Activated naive CD8-positive, alpha-beta T cell treated with anti-CD3 and anti-CD28 coated beads, Interleukin-2, amount 10 ng/mL, durations not matched to agents 7 days and 5 days (primary cell): ENCODE measurements at regions not wholly inside any gene's neighbourhood (a gene's known extent, or its start where the extent isn't known, plus 50 kb on each side); places are given as distances from the start of the nearest gene placed in this dataset.
"Not testable (repeated sequence)": the region's sequence is repeated elsewhere in the genome, so short reads cannot be mapped to it uniquely, and the experiment has no call there.

Source experiments
- ATAC-seq: fragments of 150-1000 bp; cut with Tn5 transposase; one replicate; pipeline ENCODE4 v1.10.0; 2021; ENCODE audit warnings: low read depth, moderate library complexity
- POLR2A ChIA-PET: fragments of 350-600 bp; sonication (Branson Sonifier 250); formaldehyde crosslinking; loops from one replicate; lab custom pipeline; 2021; ENCODE audit warnings: antibody characterized with exemption; lab: Charles Lee
- DNase-seq: peaks from one replicate; pipeline ENCODE4 v3.0.0; 2021
- H3K27ac Mint-ChIP-seq: one replicate; pipeline ENCODE4 v1.8.0; 2022; ENCODE audit warnings: mild to moderate bottlenecking, mixed read lengths
- H3K27me3 Mint-ChIP-seq: one replicate; pipeline ENCODE4 v1.8.0; 2022; ENCODE audit warnings: mild to moderate bottlenecking, moderate library complexity, mixed read lengths
- H3K36me3 Mint-ChIP-seq: one replicate; pipeline ENCODE4 v1.8.0; 2021; ENCODE audit warnings: mild to moderate bottlenecking, mixed read lengths
- H3K4me1 Mint-ChIP-seq: one replicate; pipeline ENCODE4 v1.8.0; 2021; ENCODE audit warnings: mixed read lengths
- H3K4me3 Mint-ChIP-seq: one replicate; pipeline ENCODE4 v1.8.0; 2022; ENCODE audit warnings: mild to moderate bottlenecking, moderate library complexity, mixed read lengths
- H3K9me3 Mint-ChIP-seq: one replicate; pipeline ENCODE4 v1.8.0; 2021; ENCODE audit warnings: mixed read lengths

- DNase-seq (no peak), ATAC-seq (no peak)
- no peak overlapping the region for H3K4me3 Mint-ChIP-seq
- H3K27me3 Mint-ChIP-seq, result no peaks in the 10 kb centered on the region
- peaks cover 3% of the 10 kb centered on the region for H3K9me3 Mint-ChIP-seq
- no peak overlapping the region for H3K27ac Mint-ChIP-seq
- no peaks in the 10 kb centered on the region for H3K4me1 Mint-ChIP-seq
- no peaks in the 10 kb centered on the region for H3K36me3 Mint-ChIP-seq
- POLR2A ChIA-PET, result no interaction called here
These were observed 307.0 kb downstream of the C6orf118 start for GRCh38 chr6:165002358-165002757.

GRCh38 chr6:165001502-165002157, 307.8 kb downstream of the C6orf118 start:
- no peak overlapping the region for H3K4me3 Mint-ChIP-seq
- POLR2A ChIA-PET, result no interaction called here
- ATAC-seq, result no peak
- no peak overlapping the region for H3K27ac Mint-ChIP-seq
- no peaks in the 10 kb centered on the region for H3K4me1 Mint-ChIP-seq
- no peak for DNase-seq
- no peaks in the 10 kb centered on the region for H3K36me3 Mint-ChIP-seq
- H3K9me3 Mint-ChIP-seq, result peaks cover 3% of the 10 kb centered on the region
- no peaks in the 10 kb centered on the region for H3K27me3 Mint-ChIP-seq

GRCh38 chr6:164998297-164998696, 311.1 kb downstream of the C6orf118 start:
- H3K4me1 Mint-ChIP-seq, result no peaks in the 10 kb centered on the region
- H3K27ac Mint-ChIP-seq, result no peak overlapping the region
- H3K27me3 Mint-ChIP-seq, result no peaks in the 10 kb centered on the region
- peaks cover 5% of the 10 kb centered on the region for H3K9me3 Mint-ChIP-seq
- H3K36me3 Mint-ChIP-seq, result no peaks in the 10 kb centered on the region
- no peak for ATAC-seq
- DNase-seq, result no peak
- no peak overlapping the region for H3K4me3 Mint-ChIP-seq
- POLR2A ChIA-PET, result no interaction called here

GRCh38 chr6:164996838-164997237, 312.6 kb downstream of the C6orf118 start:
- Mint-ChIP-seq H3K27me3 (no peaks in the 10 kb centered on the region), H3K36me3 (no peaks in the 10 kb centered on the region)

GRCh38 chr6:164991573-164991972, 317.8 kb downstream of the C6orf118 start:
- POLR2A ChIA-PET, result no interaction called here
- no peaks in the 10 kb centered on the region for H3K36me3 Mint-ChIP-seq
- DNase-seq, result no peak
- no peak overlapping the region for H3K27ac Mint-ChIP-seq
- no peak overlapping the region for H3K4me3 Mint-ChIP-seq
- no peaks in the 10 kb centered on the region for H3K4me1 Mint-ChIP-seq
- H3K27me3 Mint-ChIP-seq, result no peaks in the 10 kb centered on the region
- no peak for ATAC-seq
- peaks cover 5% of the 10 kb centered on the region for H3K9me3 Mint-ChIP-seq

More at GRCh38 chr6:164996838-164997237, 312.6 kb downstream of the C6orf118 start:
- POLR2A ChIA-PET, result no interaction called here
- Mint-ChIP-seq H3K4me3 (no peak overlapping the region), H3K27ac (no peak overlapping the region), H3K4me1 (no peaks in the 10 kb centered on the region), H3K9me3 (peaks cover 5% of the 10 kb centered on the region)
- DNase-seq (no peak), ATAC-seq (no peak)

GRCh38 chr6:164990901-164991300, 318.5 kb downstream of the C6orf118 start:
- H3K4me3 Mint-ChIP-seq, result no peak overlapping the region
- H3K27me3 Mint-ChIP-seq, result no peaks in the 10 kb centered on the region
- H3K4me1 Mint-ChIP-seq, result no peaks in the 10 kb centered on the region
- POLR2A ChIA-PET, result no interaction called here
- no peaks in the 10 kb centered on the region for H3K36me3 Mint-ChIP-seq
- H3K9me3 Mint-ChIP-seq, result peaks cover 5% of the 10 kb centered on the region
- no peak for ATAC-seq
- H3K27ac Mint-ChIP-seq, result no peak overlapping the region
- no peak for DNase-seq

GRCh38 chr6:164982389-164982788, 327.0 kb downstream of the C6orf118 start:
- Mint-ChIP-seq H3K36me3 (no peaks in the 10 kb centered on the region), H3K4me1 (no peaks in the 10 kb centered on the region), H3K4me3 (no peak overlapping the region), H3K27me3 (no peaks in the 10 kb centered on the region), H3K9me3 (peaks cover 6% of the 10 kb centered on the region), H3K27ac (no peak overlapping the region)
- POLR2A ChIA-PET, result no interaction called here
- ATAC-seq, result no peak
- DNase-seq, result no peak

GRCh38 chr6:164967102-164967501, 342.3 kb downstream of the C6orf118 start:
- ATAC-seq, result no peak
- H3K27me3 Mint-ChIP-seq, result no peaks in the 10 kb centered on the region
- no peaks in the 10 kb centered on the region for H3K4me1 Mint-ChIP-seq
- H3K4me3 Mint-ChIP-seq, result no peak overlapping the region
- H3K9me3 Mint-ChIP-seq, result peaks cover 5% of the 10 kb centered on the region
- POLR2A ChIA-PET, result no interaction called here
- H3K36me3 Mint-ChIP-seq, result no peaks in the 10 kb centered on the region
- no peak overlapping the region for H3K27ac Mint-ChIP-seq
- no peak for DNase-seq

GRCh38 chr6:164962805-164963204, 346.6 kb downstream of the C6orf118 start:
- no peak for DNase-seq
- H3K36me3 Mint-ChIP-seq, result no peaks in the 10 kb centered on the region
- H3K9me3 Mint-ChIP-seq, result peaks cover 9% of the 10 kb centered on the region
- no peaks in the 10 kb centered on the region for H3K27me3 Mint-ChIP-seq
- POLR2A ChIA-PET, result no interaction called here
- H3K27ac Mint-ChIP-seq, result no peak overlapping the region
- no peaks in the 10 kb centered on the region for H3K4me1 Mint-ChIP-seq
- no peak for ATAC-seq
- no peak overlapping the region for H3K4me3 Mint-ChIP-seq

GRCh38 chr6:164947164-164947563, 362.2 kb downstream of the C6orf118 start:
- no peak overlapping the region for H3K4me3 Mint-ChIP-seq
- POLR2A ChIA-PET, result no interaction called here
- H3K9me3 Mint-ChIP-seq, result peaks cover 1% of the 10 kb centered on the region
- H3K27me3 Mint-ChIP-seq, result no peaks in the 10 kb centered on the region
- H3K27ac Mint-ChIP-seq, result no peak overlapping the region
- H3K4me1 Mint-ChIP-seq, result no peaks in the 10 kb centered on the region
- ATAC-seq (no peak), DNase-seq (no peak)
- no peaks in the 10 kb centered on the region for H3K36me3 Mint-ChIP-seq

GRCh38 chr6:164942271-164942670, 367.1 kb downstream of the C6orf118 start:
- POLR2A ChIA-PET, result no interaction called here
- H3K27me3 Mint-ChIP-seq, result no peaks in the 10 kb centered on the region
- no peak overlapping the region for H3K27ac Mint-ChIP-seq
- ATAC-seq, result no peak
- H3K4me1 Mint-ChIP-seq, result no peaks in the 10 kb centered on the region
- H3K4me3 Mint-ChIP-seq, result no peak overlapping the region
- no peaks in the 10 kb centered on the region for H3K36me3 Mint-ChIP-seq
- H3K9me3 Mint-ChIP-seq, result peaks cover 5% of the 10 kb centered on the region
- no peak for DNase-seq

GRCh38 chr6:164933238-164933794, 376.1 kb downstream of the C6orf118 start:
- H3K36me3 Mint-ChIP-seq, H3K27ac Mint-ChIP-seq, DNase-seq, H3K27me3 Mint-ChIP-seq, H3K9me3 Mint-ChIP-seq, POLR2A ChIA-PET, ATAC-seq, H3K4me1 Mint-ChIP-seq, H3K4me3 Mint-ChIP-seq: not testable (repeated sequence)

GRCh38 chr6:164929408-164929977, 379.9 kb downstream of the C6orf118 start:
- H3K4me1 Mint-ChIP-seq, result no peaks in the 10 kb centered on the region
- POLR2A ChIA-PET, result no interaction called here
- H3K4me3 Mint-ChIP-seq, result no peak overlapping the region
- DNase-seq (no peak), ATAC-seq (no peak)
- H3K9me3 Mint-ChIP-seq, result no peaks in the 10 kb centered on the region
- no peak overlapping the region for H3K27ac Mint-ChIP-seq
- H3K36me3 Mint-ChIP-seq, result no peaks in the 10 kb centered on the region
- no peaks in the 10 kb centered on the region for H3K27me3 Mint-ChIP-seq

GRCh38 chr6:164928728-164929407, 380.5 kb downstream of the C6orf118 start:
- no peaks in the 10 kb centered on the region for H3K4me1 Mint-ChIP-seq
- POLR2A ChIA-PET, result no interaction called here
- H3K27ac Mint-ChIP-seq, result no peak overlapping the region
- ATAC-seq, result no peak
- no peaks in the 10 kb centered on the region for H3K27me3 Mint-ChIP-seq
- H3K36me3 Mint-ChIP-seq, result no peaks in the 10 kb centered on the region
- H3K4me3 Mint-ChIP-seq, result no peak overlapping the region
- no peaks in the 10 kb centered on the region for H3K9me3 Mint-ChIP-seq
- DNase-seq, result no peak
